IMR-90 (cell line): ENCODE measurements at regions not wholly inside any gene's neighbourhood (a gene's known extent, or its start where the extent isn't known, plus 50 kb on each side); places are given as distances from the start of the nearest gene placed in this dataset.

Source experiments
- ATAC-seq: fragments of 200-7000 bp; cut with Tn5 transposase; 2 replicates; pipeline ENCODE4 v1.9.1; 2020; ENCODE audit warnings: low read depth, mild to moderate bottlenecking, moderate library complexity
- BruUV-seq: library from RNA; stranded (reverse); fragments of 400-500 nt; replicated peaks from 2 replicates; lab custom pipeline; 2021; lab: Mats Ljungman, UMichigan
- CTCF ChIA-PET: fragments of 300-600 bp; formaldehyde crosslinking; extraction: SDS; loops from one replicate; lab custom pipeline; 2021; ENCODE audit warnings: antibody characterized with exemption; lab: Yijun Ruan, JAX
- POLR2A ChIA-PET: fragments of 300-600 bp; sonication (Branson Sonifier 250); formaldehyde crosslinking; loops from one replicate; lab custom pipeline; 2022; ENCODE audit warnings: antibody characterized with exemption; ENCODE audit not compliant: unreplicated experiment; lab: Charles Lee
- DNase-seq: peaks from one replicate; pipeline ENCODE4 v3.0.0; 2013
- H2AFZ ChIP-seq: replicated peaks from 2 replicates; pipeline ENCODE3; 2013; ENCODE audit warnings: low read length, mild to moderate bottlenecking; ENCODE audit not compliant: poor library complexity
- H2AK5ac ChIP-seq: 2 replicates; pipeline ENCODE4 v1.6.1; 2013; ENCODE audit warnings: low read depth, low read length, inconsistent platforms
- H2AK9ac ChIP-seq: replicated peaks from 2 replicates; pipeline ENCODE3; 2013; ENCODE audit warnings: mild to moderate bottlenecking, low read depth, low read length, moderate library complexity; ENCODE audit not compliant: poor library complexity
- H2BK120ac ChIP-seq: 2 replicates; pipeline ENCODE4 v1.6.1; 2013; ENCODE audit warnings: low read depth, low read length, inconsistent platforms
- H2BK15ac ChIP-seq: 3 replicates; pipeline ENCODE4 v1.6.1; 2013; ENCODE audit warnings: low read depth, low read length, inconsistent platforms
- H2BK20ac ChIP-seq: 2 replicates; pipeline ENCODE4 v1.6.1; 2013; ENCODE audit warnings: low read depth, mild to moderate bottlenecking, inconsistent platforms, low read length, moderate library complexity
- H2BK5ac ChIP-seq: 2 replicates; pipeline ENCODE4 v1.6.1; 2013; ENCODE audit warnings: mild to moderate bottlenecking, low read depth, low read length, inconsistent platforms; ENCODE audit not compliant: poor library complexity, severe bottlenecking
- H3K14ac ChIP-seq: replicated peaks from 2 replicates; pipeline ENCODE4 v1.6.1; 2013; ENCODE audit warnings: low read depth, low read length, inconsistent platforms
- H3K18ac ChIP-seq: 2 replicates; pipeline ENCODE4 v1.6.1; 2013; ENCODE audit warnings: low read depth, low read length, control low read depth
- H3K23ac ChIP-seq: 2 replicates; pipeline ENCODE4 v1.6.1; 2013; ENCODE audit warnings: low read depth, low read length, inconsistent platforms
- H3K27ac ChIP-seq: 2 replicates; pipeline ENCODE4 v1.5.1; 2013; ENCODE audit warnings: mild to moderate bottlenecking, control low read depth, low read length; ENCODE audit not compliant: insufficient read depth
- H3K27me3 ChIP-seq: 2 replicates; pipeline ENCODE4 v1.6.1; 2013; ENCODE audit warnings: low read length; ENCODE audit not compliant: control insufficient read depth, insufficient read depth
- H3K36me3 ChIP-seq: 2 replicates; pipeline ENCODE4 v1.6.1; 2013; ENCODE audit warnings: low read length, mixed read lengths; ENCODE audit not compliant: control insufficient read depth, insufficient read depth
- H3K4ac ChIP-seq: 2 replicates; pipeline ENCODE4 v1.6.1; 2013; ENCODE audit warnings: low read depth, low read length, inconsistent platforms
- H3K4me1 ChIP-seq: 2 replicates; pipeline ENCODE4 v1.6.1; 2013; ENCODE audit warnings: low read length, mixed read lengths; ENCODE audit not compliant: control insufficient read depth, insufficient read depth
- H3K4me2 ChIP-seq: 2 replicates; pipeline ENCODE4 v1.6.1; 2013; ENCODE audit warnings: low read depth, mild to moderate bottlenecking, control low read depth, low read length, moderate library complexity
- H3K4me3 ChIP-seq: 2 replicates; pipeline ENCODE4 v1.5.1; 2013; ENCODE audit warnings: low read depth, mild to moderate bottlenecking, control low read depth, low read length, moderate library complexity; ENCODE audit not compliant: insufficient read depth
- H3K56ac ChIP-seq: 2 replicates; pipeline ENCODE4 v1.6.1; 2013; ENCODE audit warnings: low read length, inconsistent platforms; ENCODE audit not compliant: insufficient read depth; ENCODE audit errors: extremely low read depth
- H3K79me1 ChIP-seq, 2 experiments: 2 replicates each; pipeline ENCODE4 v1.6.1; 2013; ENCODE audit warnings: low read length in 2 of 2, inconsistent platforms in 1 of 2, low read depth in 1 of 2
- H3K9ac ChIP-seq: 2 replicates; pipeline ENCODE4 v1.6.1; 2013; ENCODE audit warnings: low read depth, low read length, control low read depth
- H3K9me1 ChIP-seq: 2 replicates; pipeline ENCODE4 v1.6.1; 2013; ENCODE audit warnings: low read length, inconsistent platforms; ENCODE audit not compliant: insufficient read depth
- H3K9me3 ChIP-seq: 2 replicates; pipeline ENCODE4 v1.6.1; 2013; ENCODE audit warnings: low read length; ENCODE audit not compliant: control insufficient read depth, insufficient read depth
- H4K20me1 ChIP-seq: 2 replicates; pipeline ENCODE4 v1.6.1; 2013; ENCODE audit warnings: low read length, inconsistent platforms; ENCODE audit not compliant: insufficient read depth
- H4K5ac ChIP-seq: 2 replicates; pipeline ENCODE4 v1.6.1; 2013; ENCODE audit warnings: mild to moderate bottlenecking, low read depth, low read length, control low read depth
- H4K8ac ChIP-seq, 2 experiments: 2 replicates each; pipeline ENCODE4 v1.6.1; 2013; ENCODE audit warnings: low read depth in 2 of 2, low read length in 2 of 2, control low read depth in 1 of 2, inconsistent platforms in 1 of 2
- H4K91ac ChIP-seq: 2 replicates; pipeline ENCODE4 v1.6.1; 2013; ENCODE audit warnings: low read depth, low read length, inconsistent platforms; ENCODE audit not compliant: insufficient read depth
- MAZ ChIP-seq: IDR thresholded peaks from 2 replicates; pipeline ENCODE4 v1.6.1; 2012; ENCODE audit warnings: low read depth, mild to moderate bottlenecking, low read length, improper control_type of control experiment, moderate library complexity, borderline replicate concordance
- NFE2L2 ChIP-seq: fragments of 150-350 bp; IDR thresholded peaks from 2 replicates; pipeline ENCODE4 v1.6.1; 2016; ENCODE audit warnings: low read depth, mild to moderate bottlenecking, low read length
- WGBS, 2 experiments: methylation state at CpG; one replicate each; pipeline versions ENCODE4 v1.1.5 to v1.1.7; 2013; ENCODE audit warnings: missing lambda C conversion rate in 2 of 2; ENCODE audit not compliant: insufficient read length in 1 of 2; ENCODE audit errors: extremely low coverage in 2 of 2; 5-methylcytosine and 5-hydroxymethylcytosine counted together
- dilution Hi-C: fragments of 300-500 bp; cut with HindIII; formaldehyde crosslinking; loops from one replicate; pipeline ENCODE4 v1.14.3; 2018; ENCODE audit warnings: low sequenced_read_pairs; ENCODE audit not compliant: unreplicated experiment
- in situ Hi-C: fragments of 300-500 bp; cut with MboI; formaldehyde crosslinking; loops from 3 replicates; pipeline ENCODE4 v1.14.3; 2019; ENCODE audit warnings: low sequenced_read_pairs, inconsistent platforms, mixed read lengths
- intact Hi-C: fragments of 100-400 bp; cut with micrococcal nuclease; formaldehyde crosslinking; loops from 2 replicates; pipeline ENCODE4 v1.10.0; 2022

DNA sequence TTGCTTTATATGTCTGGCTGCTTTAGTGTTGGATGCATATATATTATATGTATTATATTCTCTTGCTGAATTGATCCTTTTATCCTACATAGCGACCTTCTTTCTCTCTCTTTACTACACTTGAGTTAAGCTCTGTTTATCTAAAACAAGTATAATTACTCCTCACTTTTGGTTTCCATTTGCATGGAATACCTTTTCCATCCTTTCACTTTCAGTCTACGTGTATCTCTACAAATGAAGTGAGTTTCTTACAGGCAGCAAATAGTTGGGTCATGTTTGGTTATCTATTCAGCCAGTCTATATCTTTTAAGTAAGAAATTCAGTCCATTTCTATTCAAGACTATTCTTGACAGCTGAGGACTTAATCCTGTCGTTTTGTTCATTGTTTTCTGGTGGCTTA, 167.5 kb upstream of the USP38 start:
- no peaks in the 10 kb centered on the region for H4K20me1 ChIP-seq
- H3K23ac ChIP-seq: no peak overlapping the region
- no peak overlapping the region for H3K9ac ChIP-seq
- no peak overlapping the region for H2BK20ac ChIP-seq
- no peaks in the 10 kb centered on the region for H3K9me3 ChIP-seq
- H3K36me3 ChIP-seq: no peaks in the 10 kb centered on the region
- H3K4ac ChIP-seq: no peak overlapping the region
- H3K4me3 ChIP-seq: no peak overlapping the region
- ChIA-PET POLR2A (no interaction called here), CTCF (interaction anchor here (0.8 kb wide), 1 partner anchor 67 kb away, joined by 3 read pairs; no protein-coding TSS in a partner anchor)
- no peak for TF ChIP-seq NFE2L2
- TF ChIP-seq MAZ: no peak
- no peak overlapping the region for H2BK120ac ChIP-seq
- intact Hi-C loops: no loop called here
- H3K4me2 ChIP-seq: no peak overlapping the region
- WGBS, 2 experiments: no CpG with 5 or more reads among the region's 3 CpGs
- no peak overlapping the region for H4K5ac ChIP-seq
- H2AFZ ChIP-seq: no peak overlapping the region
- H3K14ac ChIP-seq: no peak overlapping the region
- DNase-seq (no peak), ATAC-seq (no peak)
- in situ Hi-C loops: no loop called here
- no peaks in the 10 kb centered on the region for H3K79me1 ChIP-seq
- H3K18ac ChIP-seq: no peak overlapping the region
- H2BK15ac ChIP-seq: no peak overlapping the region
- H2AK5ac ChIP-seq: no peak overlapping the region
- H2AK9ac ChIP-seq: no peak overlapping the region
- BruUV-seq: no TSS peak
- no peak overlapping the region for H3K56ac ChIP-seq
- H3K27me3 ChIP-seq: no peaks in the 10 kb centered on the region
- H3K27ac ChIP-seq: no peak overlapping the region
- H2BK5ac ChIP-seq: no peak overlapping the region
- H4K91ac ChIP-seq: no peak overlapping the region
- H4K8ac ChIP-seq: no peak overlapping the region
- dilution Hi-C loops: no loop called here
- H3K4me1 ChIP-seq: no peaks in the 10 kb centered on the region
- H3K9me1 ChIP-seq: no peaks in the 10 kb centered on the region
